KBM-7 (cell line): ENCODE measurements at regions not wholly inside any gene's neighbourhood (a gene's known extent, or its start where the extent isn't known, plus 50 kb on each side); places are given as distances from the start of the nearest gene placed in this dataset.
"Not testable (repeated sequence)": the region's sequence is repeated elsewhere in the genome, so short reads cannot be mapped to it uniquely, and the experiment has no call there.

Experiments used
- DNase-seq: peaks from one replicate; pipeline ENCODE4 v3.0.0-alpha.2; 2015
- in situ Hi-C: fragments of 300-500 bp; cut with MboI; formaldehyde crosslinking; loops from 2 replicates; pipeline ENCODE4 v1.14.3; 2020; ENCODE audit warnings: low sequenced_read_pairs, low pct_unique_long_range_greater_than_20kb, mixed read lengths

GRCh38 chr2:139763705-139764104, 983.5 kb upstream of the NXPH2 start:
- in situ Hi-C loops, result no loop called here
- no peak for DNase-seq

- in situ Hi-C loops, result no loop called here
- no peak for DNase-seq
Measured at GRCh38 chr2:139759000-139759505, 978.9 kb upstream of the NXPH2 start.

DNA sequence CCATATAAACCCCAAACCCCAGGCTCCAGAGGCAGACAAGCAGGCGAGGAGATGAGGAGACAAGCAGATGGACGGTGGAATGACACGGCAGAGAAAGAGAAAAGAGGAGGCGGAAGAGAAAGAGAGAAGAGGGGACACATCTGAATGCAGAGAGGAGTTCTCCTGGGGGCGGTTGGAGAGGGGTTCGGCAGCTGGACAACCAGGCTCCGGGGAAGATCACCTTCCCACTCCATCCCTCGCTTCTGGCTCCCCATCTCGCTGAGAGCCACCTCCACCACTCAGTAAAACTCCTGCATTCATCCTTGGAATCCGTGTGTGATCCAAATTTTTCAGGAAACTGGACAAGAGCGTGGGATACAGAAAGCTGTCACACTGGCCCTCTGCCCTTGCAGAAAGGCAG, 966.7 kb upstream of the NXPH2 start:
- no peak for DNase-seq
- in situ Hi-C loops, result no loop called here

GRCh38 chr2:139744273-139744672, 964.1 kb upstream of the NXPH2 start:
- in situ Hi-C loops, result no loop called here
- DNase-seq, result no peak

DNA sequence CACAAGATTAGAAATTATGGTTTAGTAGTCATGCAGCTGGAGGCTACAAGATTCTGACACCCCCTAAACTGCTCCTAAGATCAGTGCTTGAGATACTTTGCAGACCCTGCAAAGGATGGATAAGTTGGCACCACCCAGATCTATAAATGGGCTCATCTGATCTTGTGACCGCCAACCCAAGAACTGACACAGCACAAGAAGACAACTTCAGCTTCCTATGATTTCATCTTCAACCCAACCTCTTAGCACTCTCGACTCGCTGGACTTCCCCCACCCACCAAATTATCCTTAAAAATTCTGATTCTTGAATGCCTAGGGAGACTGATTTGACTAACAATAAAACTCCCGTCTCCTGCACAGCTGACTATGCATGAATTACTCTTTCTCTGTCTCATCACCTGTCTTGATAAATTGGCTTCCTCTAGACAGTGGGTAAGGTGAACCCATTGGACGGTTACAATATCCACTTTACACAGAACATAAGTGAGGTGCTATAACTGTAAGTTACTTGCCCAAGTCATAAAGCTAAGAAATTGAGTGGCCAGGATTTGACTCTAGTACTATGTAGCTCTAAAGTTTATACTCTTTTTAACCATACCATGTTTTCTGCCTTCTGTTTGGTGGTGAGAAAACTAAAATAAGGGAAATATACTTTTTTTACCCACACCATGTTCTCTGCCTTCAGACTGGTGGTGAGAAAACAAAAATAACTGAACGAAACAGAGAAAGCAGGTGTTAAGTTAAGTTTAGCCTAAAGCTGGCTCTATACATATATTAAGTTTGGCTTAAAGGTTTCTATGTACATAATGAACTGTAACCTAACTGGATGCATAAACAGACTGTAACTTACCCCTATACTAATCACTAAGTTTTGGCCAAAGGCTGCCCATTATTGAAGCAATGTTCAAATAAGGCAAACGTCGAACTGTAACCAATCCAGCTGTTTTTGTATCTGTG, 962.3 kb upstream of the NXPH2 start:
- in situ Hi-C loops, result no loop called here
- no peak for DNase-seq

GRCh38 chr2:139737659-139738058, 957.5 kb upstream of the NXPH2 start:
- no peak for DNase-seq
- in situ Hi-C loops, result no loop called here

GRCh38 chr2:139730197-139730596, 950.0 kb upstream of the NXPH2 start:
- no peak for DNase-seq
- in situ Hi-C loops, result no loop called here

DNA sequence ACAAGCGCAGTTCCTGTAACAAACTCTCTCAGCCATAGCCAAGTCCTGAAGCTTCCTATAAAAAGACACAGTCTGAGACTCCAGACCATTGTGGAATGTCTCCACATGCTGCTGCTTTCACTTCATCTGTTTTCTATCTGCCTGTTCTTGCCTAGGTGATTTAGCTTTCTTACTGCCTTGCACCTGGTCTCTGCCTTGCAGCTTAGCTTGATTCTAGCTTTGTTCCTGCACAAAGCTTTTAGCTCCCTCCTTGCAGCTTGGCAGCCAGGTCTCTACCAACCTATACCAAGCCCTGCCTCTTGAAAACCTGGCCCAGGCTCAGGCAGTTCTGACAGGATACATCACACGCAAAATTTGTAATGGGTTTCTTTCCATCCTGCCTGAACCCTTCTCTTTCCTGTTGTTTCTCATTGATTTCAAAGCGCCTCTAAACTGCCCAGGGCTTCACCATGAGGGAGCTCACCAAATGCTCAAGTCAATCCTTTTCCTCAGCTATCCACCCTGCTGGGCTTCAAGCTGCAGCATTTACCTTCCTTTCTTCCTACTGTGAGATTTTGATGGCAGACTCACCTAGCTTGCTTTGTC, 941.3 kb upstream of the NXPH2 start:
- no peak for DNase-seq

GRCh38 chr2:139720056-139720455, 939.9 kb upstream of the NXPH2 start:
- in situ Hi-C loops, result no loop called here

More for the DNA sequence above, 941.3 kb upstream of the NXPH2 start:
- in situ Hi-C loops, result no loop called here

GRCh38 chr2:139704606-139705005, 924.4 kb upstream of the NXPH2 start:
- DNase-seq, result no peak
- in situ Hi-C loops, result no loop called here

More at GRCh38 chr2:139720056-139720455, 939.9 kb upstream of the NXPH2 start:
- DNase-seq, result no peak

GRCh38 chr2:139694327-139694726, 914.1 kb upstream of the NXPH2 start:
- DNase-seq, result no peak
- in situ Hi-C loops, result no loop called here

- in situ Hi-C loops, result no loop called here
Measured at GRCh38 chr2:139686205-139686604, 906.0 kb upstream of the NXPH2 start.

GRCh38 chr2:139685090-139685983, 905.1 kb upstream of the NXPH2 start:
- no peak for DNase-seq

More at GRCh38 chr2:139686205-139686604, 906.0 kb upstream of the NXPH2 start:
- DNase-seq, result no peak

GRCh38 chr2:139684286-139684860, 904.2 kb upstream of the NXPH2 start:
- no peak for DNase-seq
- in situ Hi-C loops, result no loop called here

More at GRCh38 chr2:139685090-139685983, 905.1 kb upstream of the NXPH2 start:
- in situ Hi-C loops, result no loop called here

- no peak for DNase-seq
- in situ Hi-C loops, result no loop called here
Measured at GRCh38 chr2:139674577-139674976, 894.4 kb upstream of the NXPH2 start.

- in situ Hi-C loops, DNase-seq: not testable (repeated sequence)
Measured at GRCh38 chr2:139673447-139673846, 893.3 kb upstream of the NXPH2 start.

GRCh38 chr2:139669675-139670074, 889.5 kb upstream of the NXPH2 start:
- in situ Hi-C loops, result no loop called here

GRCh38 chr2:139652385-139652784, 872.2 kb upstream of the NXPH2 start:
- no peak for DNase-seq
- in situ Hi-C loops, result no loop called here

More at GRCh38 chr2:139669675-139670074, 889.5 kb upstream of the NXPH2 start:
- DNase-seq, result no peak

DNA sequence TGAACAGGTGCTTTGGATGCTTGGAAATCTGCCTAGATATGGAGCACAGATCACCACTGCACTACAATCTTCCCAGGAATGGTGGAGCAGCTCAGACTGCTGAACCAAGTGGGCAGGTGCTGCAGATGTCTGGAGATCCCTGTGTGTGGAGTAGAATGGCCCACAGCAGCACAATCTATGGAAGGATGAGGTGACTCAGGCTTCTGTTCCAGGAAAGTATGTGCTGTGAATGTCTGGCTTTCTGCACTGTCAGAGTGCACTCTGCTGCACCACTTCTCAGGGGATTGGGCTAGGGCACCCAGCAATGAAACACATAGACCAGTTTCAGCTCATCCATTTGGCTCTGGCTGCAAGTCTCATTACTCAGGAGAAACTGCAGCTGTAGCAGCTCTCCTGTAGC, 865.4 kb upstream of the NXPH2 start:
- no peak for DNase-seq
- in situ Hi-C loops, result no loop called here
